ENCODE measurements at regions not wholly inside any gene's neighbourhood (a gene's known extent, or its start where the extent isn't known, plus 50 kb on each side); places are given as distances from the start of the nearest gene placed in this dataset.
A peak's percentile ranks its signal among the peaks of the same experiment; 100 is the strongest.

- no peaks in the 10 kb centered on the region for H3K4me1 ChIP-seq (ENCODE audit: control insufficient read depth in 2 of 2, insufficient read depth in 2 of 2, low read length in 1 of 2)
- H3K27ac ChIP-seq (ENCODE audit: low read depth in 2 of 2, low read length in 1 of 2), result no peak overlapping the region
- H3K4me3 ChIP-seq (ENCODE audit: low read depth in 1 of 2, low read length in 2 of 2), result no peak overlapping the region
- WGBS, 2 donors, result 56 to 59% methylated on average over 9 of the region's 9 CpGs
- H3K9me3 ChIP-seq (ENCODE audit: control insufficient read depth in 2 of 2, insufficient read depth in 1 of 2, low read depth in 1 of 2, low read length in 1 of 2), result no peaks in the 10 kb centered on the region
- H3K27me3 ChIP-seq (ENCODE audit: control insufficient read depth in 1 of 2, insufficient read depth in 2 of 2, low read length in 2 of 2), result no peaks in the 10 kb centered on the region
- H3K36me3 ChIP-seq (ENCODE audit: control insufficient read depth in 2 of 2, insufficient read depth in 2 of 2, low read length in 1 of 2), result no peaks in the 10 kb centered on the region
These were observed 68.4 kb upstream of the NOX3 start for GRCh38 chr6:155523821-155524651.

- no peaks in the 10 kb centered on the region for H3K36me3 ChIP-seq (ENCODE audit: control insufficient read depth in 2 of 2, insufficient read depth in 2 of 2, low read length in 1 of 2)
- H3K9me3 ChIP-seq (ENCODE audit: control insufficient read depth in 2 of 2, insufficient read depth in 1 of 2, low read depth in 1 of 2, low read length in 1 of 2), result no peaks in the 10 kb centered on the region
- no peak overlapping the region for H3K4me3 ChIP-seq (ENCODE audit: low read depth in 1 of 2, low read length in 2 of 2)
- no peaks in the 10 kb centered on the region for H3K27me3 ChIP-seq (ENCODE audit: control insufficient read depth in 1 of 2, insufficient read depth in 2 of 2, low read length in 2 of 2)
- H3K4me1 ChIP-seq (ENCODE audit: control insufficient read depth in 2 of 2, insufficient read depth in 2 of 2, low read length in 1 of 2), result no peaks in the 10 kb centered on the region
- no peak overlapping the region for H3K27ac ChIP-seq (ENCODE audit: low read depth in 2 of 2, low read length in 1 of 2)
These were observed 66.1 kb upstream of the NOX3 start for GRCh38 chr6:155521719-155522118.

- H3K27ac ChIP-seq (ENCODE audit: low read depth in 2 of 2, low read length in 1 of 2), result no peak overlapping the region
- H3K4me1 ChIP-seq (ENCODE audit: control insufficient read depth in 2 of 2, insufficient read depth in 2 of 2, low read length in 1 of 2), result no peaks in the 10 kb centered on the region
- no peaks in the 10 kb centered on the region for H3K27me3 ChIP-seq (ENCODE audit: control insufficient read depth in 1 of 2, insufficient read depth in 2 of 2, low read length in 2 of 2)
- H3K4me3 ChIP-seq (ENCODE audit: low read depth in 1 of 2, low read length in 2 of 2), result no peak overlapping the region
- no peaks in the 10 kb centered on the region for H3K36me3 ChIP-seq (ENCODE audit: control insufficient read depth in 2 of 2, insufficient read depth in 2 of 2, low read length in 1 of 2)
- H3K9me3 ChIP-seq (ENCODE audit: control insufficient read depth in 2 of 2, insufficient read depth in 1 of 2, low read depth in 1 of 2, low read length in 1 of 2), result no peaks in the 10 kb centered on the region
- 93 to 96% methylated on average over 2 of the region's 2 CpGs for WGBS, 2 donors
These were observed 64.4 kb upstream of the NOX3 start for GRCh38 chr6:155520078-155520477.

- H3K4me3 ChIP-seq (ENCODE audit: low read depth in 1 of 2, low read length in 2 of 2), result no peak overlapping the region
- no peaks in the 10 kb centered on the region for H3K9me3 ChIP-seq (ENCODE audit: control insufficient read depth in 2 of 2, insufficient read depth in 1 of 2, low read depth in 1 of 2, low read length in 1 of 2)
- no peaks in the 10 kb centered on the region for H3K27me3 ChIP-seq (ENCODE audit: control insufficient read depth in 1 of 2, insufficient read depth in 2 of 2, low read length in 2 of 2)
- H3K4me1 ChIP-seq (ENCODE audit: control insufficient read depth in 2 of 2, insufficient read depth in 2 of 2, low read length in 1 of 2), result no peaks in the 10 kb centered on the region
- H3K27ac ChIP-seq (ENCODE audit: low read depth in 2 of 2, low read length in 1 of 2), result no peak overlapping the region
- no peaks in the 10 kb centered on the region for H3K36me3 ChIP-seq (ENCODE audit: control insufficient read depth in 2 of 2, insufficient read depth in 2 of 2, low read length in 1 of 2)
- 68 to 74% methylated on average over 1 of the region's 1 CpG for WGBS, 2 donors
These were observed 63.6 kb upstream of the NOX3 start for GRCh38 chr6:155519176-155519738.

GRCh38 chr6:155517294-155517693, 61.7 kb upstream of the NOX3 start:
- Histone ChIP-seq H3K27me3 (ENCODE audit: control insufficient read depth in 1 of 2, insufficient read depth in 2 of 2, low read length in 2 of 2) (no peaks in the 10 kb centered on the region), H3K4me1 (ENCODE audit: control insufficient read depth in 2 of 2, insufficient read depth in 2 of 2, low read length in 1 of 2) (no peaks in the 10 kb centered on the region), H3K9me3 (ENCODE audit: control insufficient read depth in 2 of 2, insufficient read depth in 1 of 2, low read depth in 1 of 2, low read length in 1 of 2) (no peaks in the 10 kb centered on the region), H3K27ac (ENCODE audit: low read depth in 2 of 2, low read length in 1 of 2) (no peak overlapping the region), H3K4me3 (ENCODE audit: low read depth in 1 of 2, low read length in 2 of 2) (peak overlapping the region in 1 of 2 donors; percentile 17), H3K36me3 (ENCODE audit: control insufficient read depth in 2 of 2, insufficient read depth in 2 of 2, low read length in 1 of 2) (no peaks in the 10 kb centered on the region)
- WGBS, 2 donors, result 68 to 76% methylated on average over 8 of the region's 8 CpGs

- Histone ChIP-seq H3K27ac (ENCODE audit: low read depth in 2 of 2, low read length in 1 of 2) (no peak overlapping the region), H3K9me3 (ENCODE audit: control insufficient read depth in 2 of 2, insufficient read depth in 1 of 2, low read depth in 1 of 2, low read length in 1 of 2) (no peaks in the 10 kb centered on the region), H3K27me3 (ENCODE audit: control insufficient read depth in 1 of 2, insufficient read depth in 2 of 2, low read length in 2 of 2) (no peaks in the 10 kb centered on the region), H3K4me1 (ENCODE audit: control insufficient read depth in 2 of 2, insufficient read depth in 2 of 2, low read length in 1 of 2) (no peaks in the 10 kb centered on the region), H3K36me3 (ENCODE audit: control insufficient read depth in 2 of 2, insufficient read depth in 2 of 2, low read length in 1 of 2) (no peaks in the 10 kb centered on the region), H3K4me3 (ENCODE audit: low read depth in 1 of 2, low read length in 2 of 2) (no peak overlapping the region)
- 40 to 76% methylated on average over 1 of the region's 1 CpG for WGBS, 2 donors
These were observed 55.2 kb upstream of the NOX3 start for GRCh38 chr6:155510879-155511278.

- 53 to 65% methylated on average over 2 of the region's 2 CpGs for WGBS, 2 donors
- H3K9me3 ChIP-seq (ENCODE audit: control insufficient read depth in 2 of 2, insufficient read depth in 1 of 2, low read depth in 1 of 2, low read length in 1 of 2), result no peaks in the 10 kb centered on the region
- no peaks in the 10 kb centered on the region for H3K27me3 ChIP-seq (ENCODE audit: control insufficient read depth in 1 of 2, insufficient read depth in 2 of 2, low read length in 2 of 2)
- no peak overlapping the region for H3K4me3 ChIP-seq (ENCODE audit: low read depth in 1 of 2, low read length in 2 of 2)
- H3K4me1 ChIP-seq (ENCODE audit: control insufficient read depth in 2 of 2, insufficient read depth in 2 of 2, low read length in 1 of 2), result no peaks in the 10 kb centered on the region
- H3K36me3 ChIP-seq (ENCODE audit: control insufficient read depth in 2 of 2, insufficient read depth in 2 of 2, low read length in 1 of 2), result no peaks in the 10 kb centered on the region
- H3K27ac ChIP-seq (ENCODE audit: low read depth in 2 of 2, low read length in 1 of 2), result no peak overlapping the region
These were observed 54.3 kb upstream of the NOX3 start for GRCh38 chr6:155509743-155510475.

- H3K4me3 ChIP-seq (ENCODE audit: low read depth in 1 of 2, low read length in 2 of 2), result no peak overlapping the region
- no peaks in the 10 kb centered on the region for H3K9me3 ChIP-seq (ENCODE audit: control insufficient read depth in 2 of 2, insufficient read depth in 1 of 2, low read depth in 1 of 2, low read length in 1 of 2)
- 40 to 51% methylated on average over 2 of the region's 2 CpGs for WGBS, 2 donors
- no peak overlapping the region for H3K27ac ChIP-seq (ENCODE audit: low read depth in 2 of 2, low read length in 1 of 2)
- no peaks in the 10 kb centered on the region for H3K4me1 ChIP-seq (ENCODE audit: control insufficient read depth in 2 of 2, insufficient read depth in 2 of 2, low read length in 1 of 2)
- H3K36me3 ChIP-seq (ENCODE audit: control insufficient read depth in 2 of 2, insufficient read depth in 2 of 2, low read length in 1 of 2), result no peaks in the 10 kb centered on the region
- H3K27me3 ChIP-seq (ENCODE audit: control insufficient read depth in 1 of 2, insufficient read depth in 2 of 2, low read length in 2 of 2), result no peaks in the 10 kb centered on the region
These were observed 50.0 kb upstream of the NOX3 start for GRCh38 chr6:155505608-155505989.
